Neuronal stem cell (in vitro differentiated cells): ENCODE measurements at regions not wholly inside any gene's neighbourhood (a gene's known extent, or its start where the extent isn't known, plus 50 kb on each side); places are given as distances from the start of the nearest gene placed in this dataset.

ENCODE experiments used
- DNase-seq: peaks from one replicate; pipeline ENCODE4 v3.0.0-alpha.2; 2013; ENCODE audit warnings: low spot score
- H2AFZ ChIP-seq: one replicate; pipeline ENCODE4 v1.6.1; 2013; ENCODE audit warnings: mild to moderate bottlenecking, low read length, inconsistent platforms
- H2AK5ac ChIP-seq: 2 replicates; pipeline ENCODE4 v1.6.1; 2013; ENCODE audit warnings: low read depth, mild to moderate bottlenecking, inconsistent platforms, low read length, moderate library complexity, mixed read lengths
- H2BK120ac ChIP-seq: 2 replicates; pipeline ENCODE4 v1.6.1; 2013; ENCODE audit warnings: low read depth, mild to moderate bottlenecking, inconsistent platforms, low read length, moderate library complexity, mixed read lengths
- H2BK12ac ChIP-seq: one replicate; pipeline ENCODE4 v1.6.1; 2013; ENCODE audit warnings: low read length, inconsistent platforms
- H2BK15ac ChIP-seq: 2 replicates; pipeline ENCODE4 v1.6.1; 2013; ENCODE audit warnings: mild to moderate bottlenecking, low read length, inconsistent platforms, mixed read lengths
- H2BK5ac ChIP-seq: one replicate; pipeline ENCODE4 v1.6.1; 2013; ENCODE audit warnings: inconsistent platforms, mild to moderate bottlenecking, low read length, moderate library complexity
- H3K14ac ChIP-seq: one replicate; pipeline ENCODE4 v1.6.1; 2013; ENCODE audit warnings: low read length, inconsistent platforms
- H3K18ac ChIP-seq: 2 replicates; pipeline ENCODE4 v1.6.1; 2013; ENCODE audit warnings: low read length, inconsistent platforms
- H3K23ac ChIP-seq: 2 replicates; pipeline ENCODE4 v1.6.1; 2013; ENCODE audit warnings: low read depth, mild to moderate bottlenecking, mixed read lengths, low read length, inconsistent platforms; ENCODE audit not compliant: poor library complexity
- H3K27ac ChIP-seq: replicated peaks from 3 replicates; pipeline ENCODE4 v1.5.1; 2013; ENCODE audit warnings: low read length, inconsistent platforms
- H3K27me3 ChIP-seq, 3 experiments: 2 replicates each; pipeline ENCODE4 v1.6.1; 2013; ENCODE audit warnings: low read length in 3 of 3, mild to moderate bottlenecking in 2 of 3, inconsistent platforms in 1 of 3, low read depth in 1 of 3, mixed read lengths in 1 of 3, moderate library complexity in 1 of 3; ENCODE audit not compliant: control insufficient read depth in 3 of 3, insufficient read depth in 3 of 3
- H3K36me3 ChIP-seq, 2 donors: replicated peaks in 1 of 2; 2 replicates each; pipeline ENCODE4 v1.6.1; 2013; ENCODE audit warnings: low read length in 2 of 2; ENCODE audit not compliant: control insufficient read depth in 2 of 2, insufficient read depth in 2 of 2
- H3K4ac ChIP-seq: 2 replicates; pipeline ENCODE4 v1.6.1; 2013; ENCODE audit warnings: inconsistent platforms, mild to moderate bottlenecking, low read length, moderate library complexity
- H3K4me1 ChIP-seq, 2 donors: 1 replicate in 1 of 2; 2 replicates in 1 of 2; pipeline ENCODE4 v1.6.1; 2013; ENCODE audit warnings: low read length in 2 of 2, low read depth in 1 of 2; ENCODE audit not compliant: control insufficient read depth in 2 of 2, insufficient read depth in 1 of 2
- H3K4me2 ChIP-seq: one replicate; pipeline ENCODE4 v1.6.1; 2013; ENCODE audit warnings: mild to moderate bottlenecking, low read length, inconsistent platforms; ENCODE audit not compliant: insufficient read depth, poor library complexity, severe bottlenecking
- H3K4me3 ChIP-seq, 2 donors: 2 replicates each; pipeline ENCODE4 v1.5.1; 2013; ENCODE audit warnings: low read length in 2 of 2, mild to moderate bottlenecking in 2 of 2, inconsistent platforms in 1 of 2, moderate library complexity in 1 of 2
- H3K79me1 ChIP-seq: one replicate; pipeline ENCODE4 v1.6.1; 2013; ENCODE audit warnings: low read depth, mild to moderate bottlenecking, inconsistent platforms, low read length, moderate library complexity
- H3K9ac ChIP-seq: one replicate; pipeline ENCODE4 v1.6.1; 2013; ENCODE audit warnings: mild to moderate bottlenecking, low read depth, low read length, inconsistent platforms; ENCODE audit not compliant: poor library complexity
- H3K9me3 ChIP-seq, 2 donors: replicated peaks in 1 of 2; 2 replicates each; pipeline versions ENCODE3 to v1.6.1; 2013; ENCODE audit warnings: low read length in 2 of 2, mild to moderate bottlenecking in 2 of 2, inconsistent platforms in 1 of 2, low read depth in 1 of 2, mixed read lengths in 1 of 2, moderate library complexity in 1 of 2; ENCODE audit not compliant: control insufficient read depth in 2 of 2, insufficient read depth in 1 of 2
- H4K8ac ChIP-seq: one replicate; pipeline ENCODE4 v1.6.1; 2013; ENCODE audit warnings: low read depth, mild to moderate bottlenecking, inconsistent platforms, low read length, moderate library complexity
- H4K91ac ChIP-seq: one replicate; pipeline ENCODE4 v1.6.1; 2013; ENCODE audit warnings: low read length, low read depth, mild to moderate bottlenecking, inconsistent platforms; ENCODE audit not compliant: poor library complexity
- WGBS, 2 donors: extraction: QIAGEN DNeasy Blood & Tissue Kit; methylation state at CpG; one replicate each; pipeline ENCODE4 v1.1.7; 2013; ENCODE audit warnings: missing lambda C conversion rate in 2 of 2, mixed read lengths in 1 of 2; ENCODE audit not compliant: insufficient read length in 2 of 2, insufficient replicate concordance in 1 of 2; ENCODE audit errors: extremely low coverage in 2 of 2; 5-methylcytosine and 5-hydroxymethylcytosine counted together

- DNase-seq, result no peak
- H2BK120ac ChIP-seq, result no peak overlapping the region
- no peak overlapping the region for H3K4me2 ChIP-seq
- H2BK5ac ChIP-seq, result no peak overlapping the region
- H4K91ac ChIP-seq, result no peak overlapping the region
- no peak overlapping the region for H3K18ac ChIP-seq
- H3K79me1 ChIP-seq, result peaks cover 3% of the 10 kb centered on the region
- peaks cover 9 to 20% of the 10 kb centered on the region in 2 donors for H3K9me3 ChIP-seq
- H3K4me3 ChIP-seq, result no peak overlapping the region
- H3K36me3 ChIP-seq, result peaks cover 0 to 2% of the 10 kb centered on the region in 2 donors
- H2AFZ ChIP-seq, result no peak overlapping the region
- no CpG with 5 or more reads among the region's 10 CpGs for WGBS, 2 donors
- no peak overlapping the region for H3K4ac ChIP-seq
- H2BK15ac ChIP-seq, result no peak overlapping the region
- H3K23ac ChIP-seq, result no peak overlapping the region
- no peak overlapping the region for H2AK5ac ChIP-seq
- H4K8ac ChIP-seq, result no peak overlapping the region
- H3K4me1 ChIP-seq, result no peaks in the 10 kb centered on the region
- no peak overlapping the region for H3K14ac ChIP-seq
- no peaks in the 10 kb centered on the region for H3K27me3 ChIP-seq
- no peak overlapping the region for H3K27ac ChIP-seq
- no peak overlapping the region for H3K9ac ChIP-seq
- no peak overlapping the region for H2BK12ac ChIP-seq
Observed at GRCh38 chr7:67341153-67341768, 344.6 kb downstream of the TYW1 start.

GRCh38 chr7:67343114-67343513, 346.5 kb downstream of the TYW1 start:
- H3K4me3 ChIP-seq, result no peak overlapping the region
- H3K9ac ChIP-seq, result no peak overlapping the region
- peaks cover 3% of the 10 kb centered on the region for H3K79me1 ChIP-seq
- no CpG with 5 or more reads among the region's 3 CpGs for WGBS, 2 donors
- peaks cover 9 to 20% of the 10 kb centered on the region in 2 donors for H3K9me3 ChIP-seq
- no peak overlapping the region for H2AFZ ChIP-seq
- no peak overlapping the region for H2AK5ac ChIP-seq
- H3K36me3 ChIP-seq, result peaks cover 0 to 4% of the 10 kb centered on the region in 2 donors
- no peak for DNase-seq
- no peaks in the 10 kb centered on the region for H3K4me1 ChIP-seq
- no peak overlapping the region for H4K91ac ChIP-seq
- no peak overlapping the region for H3K18ac ChIP-seq
- H2BK120ac ChIP-seq, result no peak overlapping the region
- H3K4me2 ChIP-seq, result no peak overlapping the region
- no peak overlapping the region for H3K23ac ChIP-seq
- H2BK12ac ChIP-seq, result no peak overlapping the region
- H3K27ac ChIP-seq, result no peak overlapping the region
- no peaks in the 10 kb centered on the region for H3K27me3 ChIP-seq
- H2BK15ac ChIP-seq, result no peak overlapping the region
- H4K8ac ChIP-seq, result no peak overlapping the region
- no peak overlapping the region for H3K4ac ChIP-seq
- no peak overlapping the region for H2BK5ac ChIP-seq
- H3K14ac ChIP-seq, result no peak overlapping the region

- H3K27ac ChIP-seq, result no peak overlapping the region
- no peak overlapping the region for H4K91ac ChIP-seq
- H3K23ac ChIP-seq, result no peak overlapping the region
- peaks cover 9 to 20% of the 10 kb centered on the region in 2 donors for H3K9me3 ChIP-seq
- H3K14ac ChIP-seq, result no peak overlapping the region
- no peaks in the 10 kb centered on the region for H3K27me3 ChIP-seq
- H2AFZ ChIP-seq, result no peak overlapping the region
- no CpG with 5 or more reads among the region's 5 CpGs for WGBS, 2 donors
- H2BK5ac ChIP-seq, result no peak overlapping the region
- H2BK15ac ChIP-seq, result no peak overlapping the region
- no peak for DNase-seq
- H4K8ac ChIP-seq, result no peak overlapping the region
- no peak overlapping the region for H2AK5ac ChIP-seq
- H3K4me2 ChIP-seq, result no peak overlapping the region
- H3K79me1 ChIP-seq, result peaks cover 3% of the 10 kb centered on the region
- no peak overlapping the region for H3K4ac ChIP-seq
- H3K4me3 ChIP-seq, result no peak overlapping the region
- peaks cover 0 to 4% of the 10 kb centered on the region in 2 donors for H3K36me3 ChIP-seq
- no peak overlapping the region for H2BK12ac ChIP-seq
- H3K18ac ChIP-seq, result no peak overlapping the region
- H3K4me1 ChIP-seq, result no peaks in the 10 kb centered on the region
- no peak overlapping the region for H3K9ac ChIP-seq
- no peak overlapping the region for H2BK120ac ChIP-seq
Observed at GRCh38 chr7:67343572-67343971, 346.9 kb downstream of the TYW1 start.

GRCh38 chr7:67344481-67345193, 348.0 kb downstream of the TYW1 start:
- peaks cover 0 to 4% of the 10 kb centered on the region in 2 donors for H3K36me3 ChIP-seq
- H3K4me1 ChIP-seq, result no peaks in the 10 kb centered on the region
- no peak overlapping the region for H2BK12ac ChIP-seq
- no peak overlapping the region for H3K4me2 ChIP-seq
- no peak overlapping the region for H3K9ac ChIP-seq
- no peak overlapping the region for H3K23ac ChIP-seq
- H3K14ac ChIP-seq, result no peak overlapping the region
- no peak overlapping the region for H4K8ac ChIP-seq
- no peak for DNase-seq
- H2BK5ac ChIP-seq, result no peak overlapping the region
- no peaks in the 10 kb centered on the region for H3K27me3 ChIP-seq
- no peak overlapping the region for H2AFZ ChIP-seq
- peaks cover 9 to 20% of the 10 kb centered on the region in 2 donors for H3K9me3 ChIP-seq
- no peak overlapping the region for H2AK5ac ChIP-seq
- no peak overlapping the region for H2BK15ac ChIP-seq
- H3K4ac ChIP-seq, result no peak overlapping the region
- no peak overlapping the region for H2BK120ac ChIP-seq
- H3K4me3 ChIP-seq, result no peak overlapping the region
- no peak overlapping the region for H3K27ac ChIP-seq
- H3K79me1 ChIP-seq, result peaks cover 3% of the 10 kb centered on the region
- no peak overlapping the region for H3K18ac ChIP-seq
- H4K91ac ChIP-seq, result no peak overlapping the region
- WGBS, 2 donors, result no CpG with 5 or more reads among the region's 3 CpGs
